ELF-1 (cell line): ENCODE measurements at regions not wholly inside any gene's neighbourhood (a gene's known extent, or its start where the extent isn't known, plus 50 kb on each side); places are given as distances from the start of the nearest gene placed in this dataset.

ENCODE experiments used
- DNase-seq: peaks from one replicate; pipeline ENCODE4 v3.0.0-alpha.2; 2016; ENCODE audit warnings: low read depth, low spot score

DNA sequence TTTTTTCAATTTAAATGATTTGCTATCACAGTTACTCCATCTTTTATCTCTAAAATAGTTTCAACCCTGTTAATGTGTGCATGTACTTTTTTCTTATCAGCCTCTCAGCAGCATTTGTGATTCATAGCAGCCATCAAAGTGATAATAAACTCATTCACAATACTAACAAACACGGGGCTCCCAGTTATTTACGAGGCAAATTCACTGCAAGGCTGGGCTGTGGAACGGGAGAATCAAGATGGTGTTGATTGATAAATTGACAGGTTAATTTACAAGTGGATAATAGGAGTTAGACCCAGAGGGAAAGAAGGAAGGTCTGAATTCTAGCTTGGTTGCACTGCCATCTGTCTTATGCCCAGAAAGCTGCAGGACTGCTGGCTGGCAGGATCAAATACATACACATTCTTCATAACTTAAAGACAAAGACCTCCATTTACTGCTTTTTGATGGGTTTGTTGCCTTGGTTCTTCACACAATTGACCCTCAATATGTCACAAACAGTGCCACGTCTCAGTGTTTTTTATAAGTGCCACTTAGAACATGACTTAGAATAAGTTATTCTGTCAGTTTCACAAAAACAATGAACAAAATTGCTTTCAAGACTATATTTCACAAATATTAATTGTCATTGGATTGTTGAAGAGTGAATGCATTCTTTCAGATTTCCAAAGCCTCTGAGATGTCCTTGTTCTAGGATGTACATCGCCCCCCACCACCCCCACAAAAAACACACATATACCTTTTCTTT, 562.8 kb downstream of the NR2F2 start:
- DNase-seq, result peak; percentile 52

DNA sequence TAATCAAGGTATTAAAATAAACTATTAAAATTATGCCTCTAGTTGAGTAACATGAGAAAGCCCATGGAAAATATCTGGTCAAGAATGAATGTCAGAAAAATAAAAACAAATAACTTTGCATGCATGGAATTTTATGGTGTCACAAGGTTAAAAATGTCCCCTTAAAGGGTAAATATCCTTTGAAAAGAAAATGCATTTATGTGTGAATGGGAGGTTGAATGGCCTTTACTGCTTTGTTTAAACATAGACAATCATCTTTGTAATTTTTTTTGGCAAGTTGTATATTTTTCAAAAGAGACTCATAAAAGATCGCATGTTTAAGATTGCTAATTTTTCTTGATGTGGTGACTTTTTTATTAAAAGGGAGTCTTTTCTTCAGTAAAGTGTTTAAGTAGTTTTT, 564.2 kb downstream of the NR2F2 start:
- DNase-seq, result no peak

DNA sequence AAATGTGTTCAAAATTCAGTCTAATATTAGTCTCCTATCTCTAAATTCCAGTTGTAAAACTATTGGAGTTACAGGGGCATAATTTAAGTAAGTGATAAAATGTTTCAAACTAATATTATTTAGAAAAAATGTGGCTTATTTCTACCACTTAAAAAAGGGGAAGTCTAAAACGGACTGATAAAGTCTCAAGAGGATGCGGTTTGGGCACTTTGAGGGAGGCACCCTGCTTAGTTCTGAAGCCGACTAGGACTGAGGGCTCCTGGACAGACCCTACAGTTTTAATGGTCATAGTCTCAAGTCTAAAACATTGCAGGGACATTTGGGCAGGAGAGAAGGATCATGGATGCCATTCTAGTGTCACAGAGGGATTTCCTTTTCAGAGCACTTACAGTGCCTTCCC, 566.3 kb downstream of the NR2F2 start:
- no peak for DNase-seq

DNA sequence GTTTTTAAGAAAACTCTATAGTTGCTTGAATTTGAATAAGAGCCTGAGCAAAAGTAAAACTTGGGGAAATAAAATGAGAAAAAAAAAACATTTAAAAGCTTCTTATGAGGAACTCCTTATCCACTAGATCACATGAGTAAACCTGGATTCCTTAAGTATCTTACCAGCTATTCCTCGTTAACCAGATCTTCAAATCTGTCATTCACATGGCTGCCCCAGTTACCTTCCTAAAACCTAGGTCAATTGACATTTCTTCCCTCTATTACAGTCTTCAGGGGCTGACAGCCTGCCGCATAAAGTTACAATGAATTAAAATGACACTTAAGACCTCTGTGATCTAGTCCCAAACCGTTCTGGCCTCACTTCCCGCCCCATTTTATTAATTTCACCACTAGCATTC, 583.6 kb downstream of the NR2F2 start:
- no peak for DNase-seq

DNA sequence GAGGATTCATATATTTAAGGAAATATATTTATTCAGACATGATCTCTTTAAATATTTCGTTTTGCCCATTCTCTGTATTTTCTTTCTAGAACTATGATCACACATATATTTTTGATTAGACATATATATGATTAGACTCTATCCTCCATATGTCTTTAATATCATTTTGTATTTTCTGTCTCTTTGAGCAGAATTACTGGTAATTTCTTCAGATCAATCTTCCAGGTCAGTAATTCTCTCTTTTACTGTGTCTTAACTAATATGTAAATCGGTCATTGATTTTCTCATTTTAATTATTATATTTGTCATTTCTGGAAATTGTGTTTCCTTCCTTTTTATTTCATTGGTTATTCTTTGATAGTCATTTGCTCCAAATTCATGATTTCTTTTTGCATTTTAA, 586.2 kb downstream of the NR2F2 start:
- DNase-seq, result no peak

DNA sequence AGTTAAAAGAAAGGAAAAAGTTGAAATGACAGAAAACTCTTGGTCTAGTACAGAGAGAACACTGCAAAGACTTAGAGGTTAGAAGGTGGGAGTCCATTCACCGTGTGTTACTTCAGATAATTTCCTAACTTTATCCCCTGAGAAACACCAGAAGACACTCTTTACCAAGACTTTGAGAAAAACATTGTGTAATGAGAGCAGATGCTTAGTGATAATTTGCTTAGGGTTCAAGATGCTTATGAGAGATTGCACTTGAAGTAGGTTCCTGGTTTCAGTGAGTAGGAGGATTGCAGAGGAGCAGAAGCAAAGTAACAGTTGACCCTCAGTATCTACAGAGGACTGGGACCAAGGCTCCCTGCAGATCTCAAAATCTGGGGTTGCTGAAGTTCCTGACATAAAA, 594.1 kb downstream of the NR2F2 start:
- DNase-seq, result no peak

DNA sequence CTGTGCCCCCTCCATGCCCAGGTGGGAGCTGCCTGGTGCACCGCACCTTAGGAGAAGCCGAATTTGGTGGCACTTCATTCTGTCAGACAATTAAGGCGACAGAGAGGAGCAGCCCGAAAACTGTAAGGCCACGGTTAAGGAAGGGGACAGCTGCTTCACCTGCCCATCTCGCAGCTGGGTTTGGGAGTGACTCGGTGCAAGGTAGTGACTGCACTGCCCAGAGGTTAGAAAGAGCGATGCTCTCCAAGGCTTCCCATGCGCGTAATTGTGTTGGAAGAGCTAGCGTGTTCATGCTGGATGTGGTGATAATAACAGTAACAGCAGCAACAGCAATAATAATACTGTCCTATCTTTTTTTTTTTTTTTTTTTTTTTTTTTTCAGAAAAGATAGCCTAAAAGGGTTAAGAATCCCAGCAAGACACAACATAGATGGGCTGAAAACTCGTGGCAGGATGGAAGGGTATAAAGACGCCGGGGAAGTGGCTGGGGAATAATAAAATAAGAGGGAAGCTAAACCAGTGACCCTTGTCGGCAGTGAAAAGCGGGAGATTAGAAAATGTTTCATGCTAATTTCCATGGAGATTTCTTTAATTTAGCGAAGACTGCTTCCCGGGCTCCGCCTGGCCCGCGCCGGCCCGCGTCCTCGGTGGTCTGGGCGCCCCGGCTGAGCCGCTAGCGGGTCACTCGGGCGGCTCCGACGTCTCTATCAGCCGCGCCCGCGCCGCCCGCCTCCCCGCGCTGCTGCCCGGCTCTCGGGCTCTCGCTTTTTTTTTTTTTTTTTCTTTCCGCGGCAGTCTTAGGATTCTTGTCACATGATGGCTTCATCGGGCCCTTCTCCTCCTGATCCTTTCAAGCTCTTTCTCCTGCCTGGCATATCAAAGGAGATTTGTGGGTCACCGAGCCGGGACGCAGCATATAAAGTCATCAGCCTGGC, 617.1 kb downstream of the NR2F2 start:
- DNase-seq, result peak; percentile 78

DNA sequence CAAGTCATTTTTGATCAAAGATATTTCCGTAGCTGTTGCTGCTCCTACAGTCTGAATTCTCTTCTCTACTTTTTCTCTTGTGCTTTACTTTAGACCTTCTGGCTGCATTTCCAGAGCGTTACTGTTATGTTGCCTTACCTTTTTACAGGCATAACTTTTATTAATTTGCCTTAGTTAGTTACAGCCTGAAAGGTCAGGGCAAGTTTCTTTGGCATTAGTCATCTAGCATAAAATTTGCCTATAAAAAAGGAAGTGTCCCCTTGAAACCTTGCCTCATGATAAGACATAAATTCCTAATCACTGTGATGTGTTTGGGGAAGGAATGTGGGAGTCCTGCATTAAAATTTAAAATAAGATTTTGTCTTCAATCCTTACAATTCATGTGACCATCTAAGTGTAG, 618.5 kb downstream of the NR2F2 start:
- DNase-seq, result no peak

DNA sequence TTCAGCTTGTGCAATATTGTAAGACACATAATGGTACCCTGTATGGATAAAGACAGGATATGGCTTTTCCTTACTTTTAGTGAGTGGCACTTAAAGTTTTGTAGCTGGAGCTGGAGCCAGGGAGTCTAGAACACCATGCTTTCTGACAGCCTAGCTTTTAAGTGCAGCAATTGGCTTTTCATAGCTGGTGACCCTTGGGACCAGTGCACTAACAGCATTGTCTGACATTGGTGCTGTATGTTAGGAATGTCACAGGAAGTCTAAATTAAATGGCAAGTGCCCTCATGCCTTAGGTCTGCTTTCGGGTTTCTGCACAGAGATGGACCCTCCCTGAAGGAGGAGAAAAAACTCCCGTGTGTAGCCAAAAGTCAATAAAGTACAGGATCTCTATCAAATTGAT, 628.2 kb downstream of the NR2F2 start:
- no peak for DNase-seq

DNA sequence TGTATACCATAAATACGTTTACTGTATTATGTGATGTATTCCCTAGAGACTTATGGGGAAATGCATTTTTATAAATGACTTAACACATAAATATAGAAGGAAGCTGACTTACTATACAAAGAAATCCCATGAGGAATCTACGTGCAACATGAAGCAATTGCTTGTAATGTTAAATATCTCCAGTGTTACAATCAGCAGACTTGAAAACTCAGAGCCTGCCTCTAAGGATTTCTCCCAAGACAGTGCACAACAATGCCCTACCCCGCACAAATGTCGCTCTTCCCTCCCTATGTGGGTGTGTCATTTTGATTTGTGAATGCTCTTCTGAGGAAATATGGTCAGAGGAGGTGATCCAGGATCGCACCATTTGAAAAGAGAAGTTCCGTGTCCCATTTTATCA, 629.0 kb downstream of the NR2F2 start:
- no peak for DNase-seq

DNA sequence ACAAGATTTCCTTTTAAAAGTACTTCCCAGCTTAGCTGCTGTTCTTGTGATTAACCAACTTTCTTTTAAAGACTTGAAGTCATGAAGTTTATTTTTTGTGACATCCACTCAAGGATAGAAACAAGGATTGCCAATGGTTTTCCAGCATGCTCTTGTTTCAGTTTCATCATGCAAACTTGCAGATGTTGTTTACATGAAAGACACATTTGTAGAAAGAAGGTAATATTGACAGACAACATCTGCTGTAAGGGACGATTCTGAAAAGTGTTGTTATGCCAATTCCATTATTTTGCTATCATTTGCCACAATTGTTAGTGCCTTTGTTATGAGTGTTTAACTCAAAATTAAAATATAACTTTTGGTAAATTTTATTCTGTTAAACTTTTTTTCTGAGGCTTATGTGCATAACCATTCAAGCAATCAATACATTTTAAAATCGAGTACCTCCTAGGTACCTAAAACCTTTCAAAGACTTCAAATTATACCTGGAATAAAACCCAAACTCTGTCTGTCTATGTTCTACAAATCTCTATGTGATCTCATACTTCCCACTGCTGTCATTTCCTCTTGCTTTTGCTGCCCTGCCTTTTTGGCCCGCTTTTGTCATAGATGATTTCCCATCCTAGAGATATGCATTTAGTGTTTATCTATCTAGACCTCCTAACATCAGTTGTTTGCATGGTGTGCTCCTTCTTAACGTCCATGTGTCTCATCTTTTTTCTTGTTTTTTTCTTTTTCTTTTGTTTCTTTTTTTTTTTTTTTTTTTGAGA, 630.4 kb downstream of the NR2F2 start:
- no peak for DNase-seq

DNA sequence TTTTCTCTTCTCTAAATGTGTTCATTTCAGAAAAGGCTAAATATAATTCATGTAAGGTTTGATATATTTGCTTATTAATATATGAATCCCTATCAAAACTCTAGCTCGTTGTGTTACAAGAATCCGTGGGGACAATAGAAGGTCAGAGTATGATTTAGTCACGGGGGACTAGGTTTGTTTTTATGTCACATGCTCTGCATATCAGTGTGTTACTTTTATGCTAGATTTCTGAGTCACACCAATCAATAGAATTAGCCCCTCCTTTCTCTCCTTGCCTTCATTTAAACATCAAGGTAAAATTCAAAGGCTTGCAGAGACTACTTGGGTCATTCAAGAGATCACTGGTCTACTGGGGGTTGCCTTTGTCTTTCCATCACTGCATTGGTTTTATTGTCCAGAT, 636.1 kb downstream of the NR2F2 start:
- DNase-seq, result no peak

DNA sequence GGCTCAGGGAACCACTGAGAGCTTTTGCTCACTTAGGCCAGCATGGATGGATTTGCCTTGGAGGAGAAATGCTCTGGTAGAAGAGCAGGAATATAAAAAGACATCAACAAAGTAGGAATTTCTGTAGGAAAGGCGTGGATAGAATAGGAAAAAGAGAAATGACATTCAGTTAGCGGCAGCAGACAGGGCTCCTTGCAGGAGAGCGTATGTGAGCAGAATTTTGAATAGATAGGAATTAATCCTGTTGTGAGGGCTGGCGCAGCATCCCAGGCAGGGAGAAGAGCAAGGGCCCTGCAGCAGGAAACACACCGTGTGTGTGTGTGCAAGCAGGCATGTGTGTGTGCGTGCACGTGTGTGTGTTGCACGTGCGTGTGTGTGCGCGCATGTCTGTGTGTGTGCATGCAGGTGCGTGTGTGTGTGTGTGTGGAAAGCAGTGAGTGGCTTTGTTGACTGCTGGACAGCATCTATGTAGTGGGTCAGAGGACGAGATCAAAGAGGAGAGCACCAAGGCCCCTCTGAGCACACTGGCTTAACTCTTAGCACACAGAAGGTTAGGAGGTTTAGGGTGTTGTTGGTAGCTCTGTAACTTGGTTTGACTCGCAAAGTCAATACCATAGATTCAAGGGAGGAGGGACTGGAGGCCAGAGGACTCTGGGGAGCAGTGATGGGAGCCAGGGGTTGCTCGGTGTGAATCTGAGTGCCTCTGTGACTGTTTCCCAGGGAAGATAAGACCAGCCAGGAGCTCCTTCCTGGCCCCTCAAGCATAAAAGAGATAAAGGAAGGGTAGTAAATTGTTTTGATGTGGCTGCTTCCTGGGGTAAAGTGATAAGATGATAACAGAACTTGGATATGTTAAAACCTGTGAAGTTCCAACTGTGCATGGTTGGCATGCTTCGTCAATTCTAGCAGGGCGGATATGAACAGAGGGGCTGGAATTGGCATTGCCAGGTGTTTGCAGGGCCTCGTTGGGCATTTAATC, 639.5 kb downstream of the NR2F2 start:
- peak; percentile 31 for DNase-seq

DNA sequence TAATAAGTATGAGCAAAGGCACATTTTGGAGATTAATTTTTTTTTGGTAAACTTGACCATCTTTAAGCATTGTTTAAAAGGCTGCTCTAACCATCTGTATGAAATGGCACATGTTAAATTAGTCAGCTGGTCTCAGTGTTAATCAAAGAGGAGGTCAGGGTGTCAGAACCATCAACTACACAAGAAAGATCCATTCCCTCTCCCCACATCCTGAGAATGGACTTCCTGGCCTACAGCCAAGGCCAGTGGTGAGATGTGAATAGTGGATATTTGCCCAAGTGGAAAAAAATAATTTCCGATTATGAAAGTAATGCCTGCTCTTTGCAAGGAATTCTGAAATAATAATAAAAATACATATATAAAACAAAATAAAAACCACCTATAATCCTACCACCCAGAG, 641.7 kb downstream of the NR2F2 start:
- DNase-seq, result no peak

DNA sequence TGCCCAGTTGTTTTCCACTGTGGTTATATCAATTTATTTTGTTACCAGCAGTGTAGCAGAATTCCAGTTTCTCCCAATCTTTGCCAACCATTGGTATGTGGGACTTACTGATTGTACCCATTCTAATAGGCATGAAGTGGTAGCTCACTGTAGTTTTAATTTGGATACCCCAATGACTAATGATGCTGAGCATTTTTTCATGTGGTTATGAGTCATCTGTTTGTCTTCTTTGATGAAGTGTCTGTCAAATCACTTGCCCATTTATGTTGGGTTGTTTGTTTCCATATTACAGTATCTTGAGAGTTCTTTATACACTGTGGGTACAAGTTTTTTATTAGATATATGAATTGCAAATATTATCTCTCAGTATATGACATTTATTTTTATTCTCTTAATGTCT, 644.3 kb downstream of the NR2F2 start:
- no peak for DNase-seq

DNA sequence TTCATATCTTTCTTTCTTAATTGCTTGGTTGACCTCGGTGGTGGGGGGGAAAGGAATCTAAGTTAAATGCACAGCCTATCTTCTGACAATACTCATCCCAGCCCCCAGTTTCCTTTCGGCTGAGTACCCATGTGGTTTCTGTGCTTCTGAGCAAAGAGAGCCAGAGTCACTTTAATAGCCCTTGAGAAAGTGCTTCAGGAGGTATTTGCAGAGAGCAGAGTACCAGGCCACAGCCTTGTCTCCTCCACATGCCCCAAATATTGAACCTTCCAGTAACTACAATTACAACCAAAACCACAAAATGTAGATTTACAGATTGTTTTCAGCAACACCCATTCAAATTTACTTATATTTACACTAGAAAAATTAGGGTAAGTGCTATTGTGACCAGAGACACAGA, 647.4 kb downstream of the NR2F2 start:
- no peak for DNase-seq

DNA sequence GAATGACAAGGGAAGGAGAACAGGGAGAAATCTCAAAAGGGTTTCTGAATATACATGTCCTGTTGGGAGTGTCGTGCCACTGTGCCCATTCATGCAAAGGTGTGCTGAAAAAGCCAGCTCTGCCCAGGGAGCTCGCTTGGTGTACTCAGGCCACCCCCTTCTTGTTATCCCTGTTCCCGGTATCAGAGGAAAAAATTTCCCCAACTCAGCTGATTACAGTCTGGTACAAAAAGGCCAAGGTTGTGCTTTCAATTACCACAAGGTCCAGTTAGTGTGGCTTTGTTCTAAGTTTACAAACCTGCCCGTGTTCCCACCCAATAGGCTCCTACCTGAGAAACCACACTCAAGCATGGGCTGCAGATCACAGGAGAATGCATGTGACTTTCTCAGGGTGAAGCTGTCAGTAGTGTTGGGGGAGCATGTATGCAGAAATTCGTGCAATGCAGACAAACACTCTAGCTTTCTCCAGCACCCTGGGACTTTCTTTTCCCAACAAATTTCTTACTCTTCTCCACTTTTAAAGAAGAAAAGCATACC, 648.5 kb downstream of the NR2F2 start:
- DNase-seq, result no peak

DNA sequence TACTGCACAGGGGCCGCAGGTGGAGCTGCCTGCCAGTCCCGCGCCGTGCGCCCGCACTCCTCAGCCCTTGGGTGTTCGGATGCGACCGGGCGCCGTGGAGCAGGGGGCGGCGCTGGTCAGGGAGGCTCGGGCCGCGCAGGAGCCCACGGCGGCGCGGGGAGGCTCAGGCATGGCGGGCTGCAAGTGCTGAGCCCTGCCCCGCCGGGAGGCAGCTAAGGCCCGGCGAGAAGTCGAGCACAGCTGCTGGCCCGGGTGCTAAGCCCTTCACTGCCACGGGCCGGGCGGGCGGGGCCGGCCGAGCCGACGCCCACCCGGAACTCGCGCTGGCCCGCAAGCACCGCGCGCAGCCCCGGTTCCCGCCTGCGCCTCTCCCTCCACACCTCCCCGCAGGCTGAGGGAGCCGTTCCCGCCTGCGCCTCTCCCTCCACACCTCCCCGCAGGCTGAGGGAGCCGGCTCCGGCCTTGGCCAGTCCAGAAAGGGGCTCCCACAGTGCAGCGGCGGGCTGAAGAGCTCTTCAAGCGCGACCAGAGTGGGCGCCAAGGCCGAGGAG, 653.7 kb downstream of the NR2F2 start:
- peak; percentile 45 for DNase-seq

DNA sequence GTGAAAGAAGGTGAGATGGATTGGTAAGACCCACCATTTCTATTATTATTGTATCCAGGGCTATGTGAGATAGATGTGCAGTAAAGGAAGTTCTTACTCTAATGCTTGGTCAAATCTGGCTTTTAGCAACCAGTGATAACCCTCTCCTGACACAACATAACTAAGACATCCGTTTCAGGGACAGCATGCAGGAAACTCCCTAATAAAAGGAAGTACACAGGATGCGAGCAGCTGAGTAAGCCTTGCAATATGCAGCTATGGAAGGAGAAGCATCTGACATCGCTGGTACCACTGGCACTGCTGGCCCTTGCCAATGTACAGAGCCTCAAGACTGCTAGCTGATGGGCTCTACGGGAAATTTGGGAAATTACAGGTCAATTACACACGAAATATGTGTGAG, 662.3 kb downstream of the NR2F2 start:
- no peak for DNase-seq

DNA sequence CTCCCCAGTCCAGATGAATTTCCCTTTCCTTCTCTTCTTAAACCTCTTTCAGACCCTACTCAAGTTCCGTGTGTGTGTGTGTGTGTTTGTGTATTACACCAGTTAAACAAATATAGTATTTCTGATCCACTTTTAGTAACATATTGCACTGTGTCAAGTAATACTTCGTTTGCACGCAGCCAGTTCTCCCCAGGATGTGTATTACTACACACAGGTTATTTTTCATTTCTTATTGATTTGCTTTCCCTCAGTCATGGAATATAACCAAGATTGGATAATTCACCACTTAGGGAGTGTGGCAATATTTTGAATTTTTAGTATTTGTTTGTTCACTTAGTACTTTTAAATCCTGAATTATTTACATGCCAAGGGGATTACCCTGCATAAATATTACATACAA, 667.0 kb downstream of the NR2F2 start:
- DNase-seq, result no peak
